ENCODE measurements at regions not wholly inside any gene's neighbourhood (a gene's known extent, or its start where the extent isn't known, plus 50 kb on each side); places are given as distances from the start of the nearest gene placed in this dataset.

DNA sequence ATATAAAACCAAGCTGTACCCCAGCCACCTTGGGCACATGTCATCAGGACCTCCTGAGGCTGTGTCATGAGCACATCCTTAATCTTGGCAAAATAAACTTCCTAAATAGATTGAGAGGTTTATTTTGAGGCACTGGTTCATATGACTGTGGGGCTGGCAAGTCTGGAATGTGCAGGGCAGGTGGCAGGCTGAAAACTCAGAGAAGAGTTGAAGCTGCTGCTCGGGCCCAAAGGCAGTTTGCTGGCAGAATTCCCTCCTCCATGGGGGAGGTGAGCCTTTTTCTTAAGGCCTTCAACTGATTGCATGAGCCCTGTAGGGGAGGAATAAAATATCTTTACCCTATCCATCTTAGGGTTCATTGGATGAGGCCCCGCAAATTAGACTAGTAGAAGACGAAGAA is 72.2 kb upstream of the CDK20 start:
- Histone ChIP-seq H3K9ac (ENCODE audit: insufficient read length) (no peak overlapping the region), H3K9me3 (ENCODE audit: low read depth, low read length) (no peaks in the 10 kb centered on the region), H3K27ac (no peak overlapping the region), H3K36me3 (ENCODE audit: insufficient read depth, low read length) (no peaks in the 10 kb centered on the region), H3K4me3 (no peak overlapping the region)
- TF ChIP-seq EZH2 (IDR thresholded peaks at IDR 0.05) (no peak), FOXP2 (optimal IDR thresholded peaks at IDR 0.05; ENCODE audit: control extremely low read depth, extremely low read length, insufficient read depth) (no peak), POLR2AphosphoS5 (IDR thresholded peaks at IDR 0.05; ENCODE audit: borderline replicate concordance, low read depth, low read length) (no peak)
- no peak for DNase-seq (ENCODE audit: low read depth, low spot score)

- H3K9me3 ChIP-seq (ENCODE audit: low read depth, low read length): no peaks in the 10 kb centered on the region
- H3K4me3 ChIP-seq: no peak overlapping the region
- TF ChIP-seq FOXP2 (optimal IDR thresholded peaks at IDR 0.05; ENCODE audit: control extremely low read depth, extremely low read length, insufficient read depth) (no peak), POLR2AphosphoS5 (IDR thresholded peaks at IDR 0.05; ENCODE audit: borderline replicate concordance, low read depth, low read length) (no peak)
- no peak overlapping the region for H3K9ac ChIP-seq (ENCODE audit: insufficient read length)
- DNase-seq (ENCODE audit: low read depth, low spot score): no peak
- no peaks in the 10 kb centered on the region for H3K36me3 ChIP-seq (ENCODE audit: insufficient read depth, low read length)
- H3K27ac ChIP-seq: no peak overlapping the region
Measured at GRCh38 chr9:88045686-88046085, 71.4 kb upstream of the CDK20 start.

GRCh38 chr9:88044200-88044599 is 69.9 kb upstream of the CDK20 start:
- Histone ChIP-seq H3K36me3 (ENCODE audit: insufficient read depth, low read length) (no peaks in the 10 kb centered on the region), H3K9ac (ENCODE audit: insufficient read length) (no peak overlapping the region), H3K4me3 (no peak overlapping the region), H3K9me3 (ENCODE audit: low read depth, low read length) (no peaks in the 10 kb centered on the region), H3K27ac (no peak overlapping the region)
- no peak for TF ChIP-seq POLR2AphosphoS5 (IDR thresholded peaks at IDR 0.05; ENCODE audit: borderline replicate concordance, low read depth, low read length)
- TF ChIP-seq FOXP2 (optimal IDR thresholded peaks at IDR 0.05; ENCODE audit: control extremely low read depth, extremely low read length, insufficient read depth): no peak
- no peak for TF ChIP-seq EZH2 (IDR thresholded peaks at IDR 0.05)
- DNase-seq (ENCODE audit: low read depth, low spot score): no peak

DNA sequence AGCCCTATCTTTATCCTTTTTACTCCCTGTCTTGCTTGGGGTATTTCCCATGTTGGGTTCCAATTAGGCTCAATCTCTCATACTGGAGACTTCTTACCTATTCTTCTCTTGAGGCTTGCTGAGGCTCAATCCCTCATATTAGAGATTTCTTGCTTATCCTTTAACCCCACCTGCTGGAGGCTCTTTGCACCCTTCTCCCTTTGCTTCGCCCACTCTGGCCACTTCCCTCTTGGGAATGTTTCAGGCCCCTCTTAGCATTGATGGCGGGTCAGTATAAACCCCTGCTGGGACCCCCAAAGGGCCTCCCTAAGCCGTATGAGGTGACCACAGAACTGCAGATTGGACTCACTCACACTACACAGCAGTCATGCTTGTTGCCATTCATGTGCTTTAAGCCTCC is 69.3 kb upstream of the CDK20 start:
- Histone ChIP-seq H3K9ac (ENCODE audit: insufficient read length) (no peak overlapping the region), H3K9me3 (ENCODE audit: low read depth, low read length) (no peaks in the 10 kb centered on the region), H3K36me3 (ENCODE audit: insufficient read depth, low read length) (no peaks in the 10 kb centered on the region), H3K27ac (no peak overlapping the region), H3K4me3 (no peak overlapping the region)
- DNase-seq (ENCODE audit: low read depth, low spot score): no peak
- TF ChIP-seq EZH2 (IDR thresholded peaks at IDR 0.05) (no peak), FOXP2 (optimal IDR thresholded peaks at IDR 0.05; ENCODE audit: control extremely low read depth, extremely low read length, insufficient read depth) (no peak), POLR2AphosphoS5 (IDR thresholded peaks at IDR 0.05; ENCODE audit: borderline replicate concordance, low read depth, low read length) (no peak)

DNA sequence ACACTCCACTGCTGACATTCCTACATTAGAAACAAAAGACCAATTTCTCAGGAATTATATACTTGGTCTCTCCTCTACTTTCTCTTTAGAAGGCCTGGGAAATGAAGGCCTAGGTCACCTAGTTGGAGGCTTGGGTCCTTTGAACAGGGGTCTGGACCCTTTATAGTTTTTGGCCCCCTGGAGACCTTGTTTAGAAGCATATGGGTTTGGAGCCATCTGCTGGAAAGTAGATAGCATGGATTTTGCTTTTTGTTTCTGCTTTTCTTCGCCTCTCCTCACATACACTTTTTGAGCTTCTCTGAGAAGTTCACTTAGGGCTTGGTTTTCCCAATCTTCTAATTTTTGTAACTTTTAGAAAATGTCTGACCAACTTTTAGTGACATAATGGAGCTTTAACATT is 67.1 kb upstream of the CDK20 start:
- no peak for TF ChIP-seq FOXP2 (optimal IDR thresholded peaks at IDR 0.05; ENCODE audit: control extremely low read depth, extremely low read length, insufficient read depth)
- TF ChIP-seq EZH2 (IDR thresholded peaks at IDR 0.05): no peak
- TF ChIP-seq POLR2AphosphoS5 (IDR thresholded peaks at IDR 0.05; ENCODE audit: borderline replicate concordance, low read depth, low read length): no peak

DNA sequence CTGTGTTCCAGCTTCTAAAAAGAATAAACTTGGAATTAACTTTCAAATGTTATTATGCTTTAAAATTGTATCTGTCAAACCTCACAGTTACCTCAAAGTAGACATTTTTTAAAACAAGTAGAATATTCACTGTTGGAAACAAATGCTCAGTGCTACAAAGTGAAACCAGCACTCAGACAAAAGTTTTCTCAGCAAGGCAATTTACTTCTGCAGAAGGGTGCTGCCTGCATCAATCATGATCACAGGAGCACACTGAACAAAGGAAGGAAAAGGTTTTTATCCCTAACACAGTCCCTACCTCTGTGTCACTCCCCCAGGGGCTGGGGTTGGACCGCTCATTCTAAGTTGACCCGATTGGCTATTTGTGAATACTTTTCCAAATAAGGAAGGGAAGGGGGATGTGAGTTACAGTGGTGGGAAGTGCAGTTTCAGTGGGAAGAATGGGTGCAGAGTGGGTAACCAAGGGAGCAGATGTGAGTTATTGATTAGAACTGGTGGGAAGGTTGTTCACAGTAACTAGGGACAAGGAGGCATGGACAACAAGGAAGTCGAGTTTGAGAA is 63.0 kb upstream of the CDK20 start:
- Histone ChIP-seq H3K9me3 (ENCODE audit: low read depth, low read length) (peaks cover 9% of the 10 kb centered on the region; the same call in 1 of the 2 replicates), H3K36me3 (ENCODE audit: insufficient read depth, low read length) (no peaks in the 10 kb centered on the region), H3K4me3 (no peak overlapping the region), H3K27ac (no peak overlapping the region), H3K9ac (ENCODE audit: insufficient read length) (no peak overlapping the region)
- no peak for DNase-seq (ENCODE audit: low read depth, low spot score)
- TF ChIP-seq FOXP2 (optimal IDR thresholded peaks at IDR 0.05; ENCODE audit: control extremely low read depth, extremely low read length, insufficient read depth): no peak
- no peak for TF ChIP-seq POLR2AphosphoS5 (IDR thresholded peaks at IDR 0.05; ENCODE audit: borderline replicate concordance, low read depth, low read length)
- no peak for TF ChIP-seq EZH2 (IDR thresholded peaks at IDR 0.05)

More for the DNA sequence above, 67.1 kb upstream of the CDK20 start:
- H3K27ac ChIP-seq: peak overlapping the region; percentile 47; the same call in 1 of the 2 replicates
- H3K4me3 ChIP-seq: no peak overlapping the region
- H3K9me3 ChIP-seq (ENCODE audit: low read depth, low read length): peaks cover 8% of the 10 kb centered on the region; the same call in 1 of the 2 replicates
- H3K9ac ChIP-seq (ENCODE audit: insufficient read length): peak overlapping the region; percentile 25
- H3K36me3 ChIP-seq (ENCODE audit: insufficient read depth, low read length): no peaks in the 10 kb centered on the region
- no peak for DNase-seq (ENCODE audit: low read depth, low spot score)

DNA sequence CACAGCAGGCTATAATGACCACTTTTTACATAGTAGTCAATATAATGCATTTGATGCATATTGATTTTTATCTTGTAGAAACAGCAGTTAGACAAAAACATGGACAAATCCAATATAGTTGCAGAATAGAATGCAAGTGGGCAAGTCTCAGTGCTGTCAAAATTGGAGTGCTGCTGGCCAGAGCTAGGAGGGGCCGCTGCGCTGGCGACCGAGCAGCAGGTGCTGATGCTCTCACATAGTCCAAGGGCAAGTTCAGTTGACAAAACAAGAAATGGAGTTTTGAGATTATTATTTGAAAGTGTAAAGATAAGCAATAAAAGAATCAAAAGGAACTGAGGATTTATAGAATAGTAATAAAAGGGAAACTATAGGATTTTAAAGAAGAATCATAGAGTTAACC is 60.6 kb upstream of the CDK20 start:
- Histone ChIP-seq H3K27ac (no peak overlapping the region), H3K9ac (ENCODE audit: insufficient read length) (no peak overlapping the region), H3K36me3 (ENCODE audit: insufficient read depth, low read length) (no peaks in the 10 kb centered on the region), H3K4me3 (no peak overlapping the region), H3K9me3 (ENCODE audit: low read depth, low read length) (peaks cover 9% of the 10 kb centered on the region; the same call in 1 of the 2 replicates)
- TF ChIP-seq EZH2 (IDR thresholded peaks at IDR 0.05) (no peak), POLR2AphosphoS5 (IDR thresholded peaks at IDR 0.05; ENCODE audit: borderline replicate concordance, low read depth, low read length) (no peak), FOXP2 (optimal IDR thresholded peaks at IDR 0.05; ENCODE audit: control extremely low read depth, extremely low read length, insufficient read depth) (no peak)
- no peak for DNase-seq (ENCODE audit: low read depth, low spot score)

DNA sequence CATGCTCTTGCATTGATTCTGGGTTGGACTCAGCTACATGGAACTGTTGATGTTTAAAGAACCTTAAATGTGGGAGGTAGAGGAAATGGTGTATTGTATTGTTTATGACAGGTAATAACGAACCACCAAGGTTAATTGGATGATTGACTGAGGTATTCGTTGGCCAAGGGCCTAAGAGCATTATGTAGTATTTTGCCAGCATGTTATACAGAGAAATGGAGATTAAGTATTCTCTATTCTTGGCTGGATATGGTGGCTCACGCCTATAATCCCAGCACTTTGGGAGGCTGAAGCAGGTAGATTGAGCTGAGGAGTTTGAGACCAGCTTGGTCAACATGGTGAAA is 59.0 kb upstream of the CDK20 start:
- TF ChIP-seq EZH2 (IDR thresholded peaks at IDR 0.05): no peak
- no peak for TF ChIP-seq FOXP2 (optimal IDR thresholded peaks at IDR 0.05; ENCODE audit: control extremely low read depth, extremely low read length, insufficient read depth)
- TF ChIP-seq POLR2AphosphoS5 (IDR thresholded peaks at IDR 0.05; ENCODE audit: borderline replicate concordance, low read depth, low read length): no peak
- Histone ChIP-seq H3K9ac (ENCODE audit: insufficient read length) (no peak overlapping the region), H3K9me3 (ENCODE audit: low read depth, low read length) (peaks cover 7% of the 10 kb centered on the region; the same call in 1 of the 2 replicates), H3K36me3 (ENCODE audit: insufficient read depth, low read length) (no peaks in the 10 kb centered on the region), H3K27ac (no peak overlapping the region), H3K4me3 (no peak overlapping the region)
- no peak for DNase-seq (ENCODE audit: low read depth, low spot score)

GRCh38 chr9:88028338-88028737 is 54.0 kb upstream of the CDK20 start:
- Histone ChIP-seq H3K9me3 (ENCODE audit: low read depth, low read length) (no peaks in the 10 kb centered on the region), H3K9ac (ENCODE audit: insufficient read length) (no peak overlapping the region), H3K4me3 (no peak overlapping the region)

More at GRCh38 chr9:88028338-88028737, 54.0 kb upstream of the CDK20 start:
- DNase-seq (ENCODE audit: low read depth, low spot score): no peak
- Histone ChIP-seq H3K36me3 (ENCODE audit: insufficient read depth, low read length) (no peaks in the 10 kb centered on the region), H3K27ac (no peak overlapping the region)
- no peak for TF ChIP-seq EZH2 (IDR thresholded peaks at IDR 0.05)
- no peak for TF ChIP-seq POLR2AphosphoS5 (IDR thresholded peaks at IDR 0.05; ENCODE audit: borderline replicate concordance, low read depth, low read length)
- TF ChIP-seq FOXP2 (optimal IDR thresholded peaks at IDR 0.05; ENCODE audit: control extremely low read depth, extremely low read length, insufficient read depth): no peak

All from SK-N-MC (cell line).